Transverse colon (tissue), 4 donors: ENCODE measurements at regions not wholly inside any gene's neighbourhood (a gene's known extent, or its start where the extent isn't known, plus 50 kb on each side); places are given as distances from the start of the nearest gene placed in this dataset.

Source experiments
- POLR2AphosphoS5 ChIP-seq, 3 donors: sonication (generic); formaldehyde crosslinking; IDR thresholded peaks; one replicate each; pipeline ENCODE4 v1.6.1; 2016; ENCODE audit warnings: antibody characterized with exemption in 3 of 3
- TF ChIP-seq, protein P1 (sequence below), 5 experiments: fragments of 200-600 bp in 3 of 5; fragments of 450-650 bp in 2 of 5; sonication (generic) in 3 of 5; IDR thresholded peaks; 1 replicate in 2 of 5; 2 replicates in 3 of 5; pipeline ENCODE4 v1.5.1; 2016 to 2017; ENCODE audit warnings: antibody characterized with exemption in 5 of 5, inconsistent platforms in 3 of 5, mild to moderate bottlenecking in 2 of 5, moderate library complexity in 1 of 5

DNA sequence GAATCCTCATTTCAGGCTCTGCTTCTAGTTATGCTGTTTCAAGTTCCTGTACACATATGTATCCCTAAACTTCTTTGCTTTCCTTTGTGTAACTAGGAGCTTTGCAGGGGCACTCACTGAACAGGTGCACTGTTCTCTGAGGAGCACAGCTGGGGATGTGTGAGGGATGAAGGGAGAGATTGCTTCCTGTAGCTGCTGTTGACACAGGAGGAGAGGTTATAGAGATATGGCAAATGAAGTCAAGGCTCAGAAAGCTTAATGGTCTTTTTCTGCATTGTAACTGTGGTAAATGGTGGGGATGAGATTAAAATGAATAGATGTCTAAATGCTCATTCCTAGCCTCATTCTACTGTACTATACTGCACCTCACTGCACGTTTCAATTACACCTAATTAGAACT, 454.3 kb downstream of the BTBD3 start:
- TF ChIP-seq, protein P1, sequence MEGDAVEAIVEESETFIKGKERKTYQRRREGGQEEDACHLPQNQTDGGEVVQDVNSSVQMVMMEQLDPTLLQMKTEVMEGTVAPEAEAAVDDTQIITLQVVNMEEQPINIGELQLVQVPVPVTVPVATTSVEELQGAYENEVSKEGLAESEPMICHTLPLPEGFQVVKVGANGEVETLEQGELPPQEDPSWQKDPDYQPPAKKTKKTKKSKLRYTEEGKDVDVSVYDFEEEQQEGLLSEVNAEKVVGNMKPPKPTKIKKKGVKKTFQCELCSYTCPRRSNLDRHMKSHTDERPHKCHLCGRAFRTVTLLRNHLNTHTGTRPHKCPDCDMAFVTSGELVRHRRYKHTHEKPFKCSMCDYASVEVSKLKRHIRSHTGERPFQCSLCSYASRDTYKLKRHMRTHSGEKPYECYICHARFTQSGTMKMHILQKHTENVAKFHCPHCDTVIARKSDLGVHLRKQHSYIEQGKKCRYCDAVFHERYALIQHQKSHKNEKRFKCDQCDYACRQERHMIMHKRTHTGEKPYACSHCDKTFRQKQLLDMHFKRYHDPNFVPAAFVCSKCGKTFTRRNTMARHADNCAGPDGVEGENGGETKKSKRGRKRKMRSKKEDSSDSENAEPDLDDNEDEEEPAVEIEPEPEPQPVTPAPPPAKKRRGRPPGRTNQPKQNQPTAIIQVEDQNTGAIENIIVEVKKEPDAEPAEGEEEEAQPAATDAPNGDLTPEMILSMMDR (IDR thresholded peaks at IDR 0.05): no peak
- peak in 1 of 3 donors; percentile 15 for TF ChIP-seq POLR2AphosphoS5 (IDR thresholded peaks at IDR 0.05)
